IPS DF 4.7 (cell line): ENCODE measurements at regions not wholly inside any gene's neighbourhood (a gene's known extent, or its start where the extent isn't known, plus 50 kb on each side); places are given as distances from the start of the nearest gene placed in this dataset.
"Not testable (repeated sequence)": the region's sequence is repeated elsewhere in the genome, so short reads cannot be mapped to it uniquely, and the experiment has no call there.

ENCODE experiments used
- DNase-seq: peaks from one replicate; pipeline ENCODE4 v3.0.0-alpha.2; 2013; ENCODE audit warnings: low spot score; ENCODE audit errors: extremely low read depth

GRCh38 chr3:117801912-117802239 lies 1092.3 kb downstream of the TUSC7 start:
- DNase-seq = peak; percentile 82

GRCh38 chr3:117809186-117810081 lies 1099.9 kb downstream of the TUSC7 start:
- no peak for DNase-seq

- DNase-seq = no peak
Measured at GRCh38 chr3:117811786-117812185, 1102.2 kb downstream of the TUSC7 start.

GRCh38 chr3:117814975-117815374 lies 1105.4 kb downstream of the TUSC7 start:
- DNase-seq = no peak

- no peak for DNase-seq
Measured at GRCh38 chr3:117817103-117817502, 1107.5 kb downstream of the TUSC7 start.

- no peak for DNase-seq
Measured at GRCh38 chr3:117818592-117818991, 1109.0 kb downstream of the TUSC7 start.

- DNase-seq = no peak
Measured at GRCh38 chr3:117820658-117821299, 1111.2 kb downstream of the TUSC7 start.

GRCh38 chr3:117822416-117822815 lies 1112.8 kb downstream of the TUSC7 start:
- no peak for DNase-seq

- DNase-seq = no peak
Measured at GRCh38 chr3:117836296-117836695, 1126.7 kb downstream of the TUSC7 start.

- no peak for DNase-seq
Measured at GRCh38 chr3:117837391-117837790, 1127.8 kb downstream of the TUSC7 start.

GRCh38 chr3:117842086-117842485 lies 1132.5 kb downstream of the TUSC7 start:
- DNase-seq = no peak

GRCh38 chr3:117843356-117843755 lies 1133.8 kb downstream of the TUSC7 start:
- no peak for DNase-seq

- no peak for DNase-seq
Measured at GRCh38 chr3:117844676-117845075, 1135.1 kb downstream of the TUSC7 start.

- no peak for DNase-seq
Measured at GRCh38 chr3:117846238-117846637, 1136.7 kb downstream of the TUSC7 start.

GRCh38 chr3:117848606-117849005 lies 1139.0 kb downstream of the TUSC7 start:
- no peak for DNase-seq

GRCh38 chr3:117853923-117854668 lies 1144.5 kb downstream of the TUSC7 start:
- no peak for DNase-seq

GRCh38 chr3:117856354-117856753 lies 1146.8 kb downstream of the TUSC7 start:
- no peak for DNase-seq

- no peak for DNase-seq
Measured at GRCh38 chr3:117863146-117863545, 1153.6 kb downstream of the TUSC7 start.

GRCh38 chr3:117865338-117865737 lies 1155.8 kb downstream of the TUSC7 start:
- no peak for DNase-seq

- DNase-seq = no peak
Measured at GRCh38 chr3:117868766-117869165, 1159.2 kb downstream of the TUSC7 start.

- no peak for DNase-seq
Measured at GRCh38 chr3:117871934-117872333, 1162.4 kb downstream of the TUSC7 start.

GRCh38 chr3:117872594-117873248 lies 1161.9 kb downstream of the IGSF11 start:
- DNase-seq = not testable (repeated sequence)
